Endothelial cell (in vitro differentiated cells): ENCODE measurements at regions not wholly inside any gene's neighbourhood (a gene's known extent, or its start where the extent isn't known, plus 50 kb on each side); places are given as distances from the start of the nearest gene placed in this dataset.

Experiments used
- DNase-seq: peaks from one replicate; pipeline ENCODE4 v3.0.0; 2021; ENCODE audit warnings: low spot score
- H3K27ac Mint-ChIP-seq: one replicate; pipeline ENCODE4 v1.8.0; 2021; ENCODE audit warnings: mixed read lengths, inconsistent platforms; ENCODE audit not compliant: unreplicated experiment
- H3K27me3 Mint-ChIP-seq: one replicate; pipeline ENCODE4 v1.8.0; 2021; ENCODE audit warnings: mild to moderate bottlenecking, moderate library complexity, mixed read lengths, inconsistent platforms; ENCODE audit not compliant: unreplicated experiment
- H3K36me3 Mint-ChIP-seq: one replicate; pipeline ENCODE4 v1.8.0; 2021; ENCODE audit warnings: mild to moderate bottlenecking, low read depth, mixed read lengths, inconsistent platforms; ENCODE audit not compliant: unreplicated experiment
- H3K4me1 Mint-ChIP-seq: one replicate; pipeline ENCODE4 v1.8.0; 2021; ENCODE audit warnings: mild to moderate bottlenecking, mixed read lengths, inconsistent platforms; ENCODE audit not compliant: unreplicated experiment
- H3K4me3 Mint-ChIP-seq: one replicate; pipeline ENCODE4 v1.8.0; 2021; ENCODE audit warnings: mild to moderate bottlenecking, mixed read lengths, inconsistent platforms; ENCODE audit not compliant: unreplicated experiment
- H3K9me3 Mint-ChIP-seq: one replicate; pipeline ENCODE4 v1.8.0; 2021; ENCODE audit warnings: mixed read lengths, inconsistent platforms; ENCODE audit not compliant: unreplicated experiment
- CTCF ChIP-seq: fragments of 200-600 bp; sonication (generic); IDR thresholded peaks from one replicate; pipeline ENCODE4 v1.5.0; 2021; ENCODE audit warnings: antibody characterized with exemption; ENCODE audit not compliant: unreplicated experiment

GRCh38 chr1:222334026-222334680, 213.8 kb downstream of the HHIPL2 start:
- H3K4me3 Mint-ChIP-seq: no peak overlapping the region
- H3K9me3 Mint-ChIP-seq: no peaks in the 10 kb centered on the region
- no peak for DNase-seq
- no peaks in the 10 kb centered on the region for H3K4me1 Mint-ChIP-seq
- H3K36me3 Mint-ChIP-seq: no peaks in the 10 kb centered on the region
- H3K27ac Mint-ChIP-seq: no peak overlapping the region
- TF ChIP-seq CTCF: no peak
- H3K27me3 Mint-ChIP-seq: no peaks in the 10 kb centered on the region

GRCh38 chr1:222331765-222332164, 216.1 kb downstream of the HHIPL2 start:
- no peaks in the 10 kb centered on the region for H3K9me3 Mint-ChIP-seq
- H3K4me3 Mint-ChIP-seq: no peak overlapping the region
- DNase-seq: no peak
- no peaks in the 10 kb centered on the region for H3K27me3 Mint-ChIP-seq
- no peak for TF ChIP-seq CTCF
- no peaks in the 10 kb centered on the region for H3K36me3 Mint-ChIP-seq
- H3K4me1 Mint-ChIP-seq: no peaks in the 10 kb centered on the region
- H3K27ac Mint-ChIP-seq: no peak overlapping the region

- H3K27me3 Mint-ChIP-seq: no peaks in the 10 kb centered on the region
- no peak overlapping the region for H3K27ac Mint-ChIP-seq
- no peaks in the 10 kb centered on the region for H3K9me3 Mint-ChIP-seq
- DNase-seq: no peak
- H3K4me3 Mint-ChIP-seq: no peak overlapping the region
- no peaks in the 10 kb centered on the region for H3K36me3 Mint-ChIP-seq
- TF ChIP-seq CTCF: no peak
- H3K4me1 Mint-ChIP-seq: no peaks in the 10 kb centered on the region
Measured at GRCh38 chr1:222331340-222331739, 216.6 kb downstream of the HHIPL2 start.

- no peak overlapping the region for H3K4me3 Mint-ChIP-seq
Measured at GRCh38 chr1:222329493-222330045, 218.3 kb downstream of the HHIPL2 start.

More at GRCh38 chr1:222329493-222330045, 218.3 kb downstream of the HHIPL2 start:
- DNase-seq: no peak
- TF ChIP-seq CTCF: no peak
- H3K27ac Mint-ChIP-seq: no peak overlapping the region
- no peaks in the 10 kb centered on the region for H3K36me3 Mint-ChIP-seq
- H3K27me3 Mint-ChIP-seq: no peaks in the 10 kb centered on the region
- H3K4me1 Mint-ChIP-seq: peaks cover 5% of the 10 kb centered on the region
- H3K9me3 Mint-ChIP-seq: no peaks in the 10 kb centered on the region
